NT2/D1 (cell line): ENCODE measurements at regions not wholly inside any gene's neighbourhood (a gene's known extent, or its start where the extent isn't known, plus 50 kb on each side); places are given as distances from the start of the nearest gene placed in this dataset.

Experiments
- YY1 ChIP-seq: IDR thresholded peaks from 2 replicates; pipeline ENCODE4 v1.6.1; 2011; ENCODE audit not compliant: insufficient read length, insufficient read depth
- ZNF274 ChIP-seq: IDR thresholded peaks from 2 replicates; pipeline ENCODE4 v1.6.1; 2011; ENCODE audit warnings: mild to moderate bottlenecking, low read depth, low read length

GRCh38 chrX:81779701-81780100, 577.8 kb downstream of the SH3BGRL start:
- TF ChIP-seq YY1, result no peak
- no peak for TF ChIP-seq ZNF274
